ENCODE measurements at regions not wholly inside any gene's neighbourhood (a gene's known extent, or its start where the extent isn't known, plus 50 kb on each side); places are given as distances from the start of the nearest gene placed in this dataset.

GRCh38 chr11:116693593-116694348 lies 79.0 kb downstream of the BUD13 start (continued):
- TF ChIP-seq CTCF (conservative IDR thresholded peaks at IDR 0.05; ENCODE audit: low read depth in 2 of 2) = no peak
- TF ChIP-seq ZNF331 (CRISPR knock-in tag; IDR thresholded peaks at IDR 0.05; ENCODE audit: low read depth) = no peak
- no peak for TF ChIP-seq ZNF114 (CRISPR knock-in tag; IDR thresholded peaks at IDR 0.05)
- no peak for TF ChIP-seq NANOG (IDR thresholded peaks at IDR 0.05; ENCODE audit: borderline replicate concordance)
- TF ChIP-seq ETS1 (IDR thresholded peaks at IDR 0.05) = no peak
- TF ChIP-seq STAT1 (IDR thresholded peaks at IDR 0.05; ENCODE audit: unreplicated experiment) = no peak
- no peak for TF ChIP-seq POLR2AphosphoS5 (IDR thresholded peaks at IDR 0.05; ENCODE audit: low read depth)

- Mint-ChIP-seq H3K4me3 (no peak overlapping the region), H3K4me1 (peaks cover 22% of the 10 kb centered on the region), H3K27ac (no peak overlapping the region), H3K27me3 (ENCODE audit: insufficient read depth, low read depth, poor library complexity) (peaks cover 16% of the 10 kb centered on the region), H3K9me3 (no peaks in the 10 kb centered on the region), H3K36me3 (ENCODE audit: low read depth) (no peaks in the 10 kb centered on the region)
- Histone ChIP-seq H3K4me1 (ENCODE audit: insufficient read depth) (peaks cover 24% of the 10 kb centered on the region), H3K27me3 (ENCODE audit: insufficient read depth) (no peaks in the 10 kb centered on the region), H3K4me2 (no peak overlapping the region), H3K79me2 (replicated peaks; ENCODE audit: insufficient read depth) (no peaks in the 10 kb centered on the region), H3K27ac (ENCODE audit: low read depth) (no peak overlapping the region), H2AFZ (no peak overlapping the region), H3K36me3 (ENCODE audit: insufficient read depth) (no peaks in the 10 kb centered on the region), H3K4me3 (no peak overlapping the region), H3F3A (replicated peaks; ENCODE audit: low read depth) (no peaks in the 10 kb centered on the region), H4K20me1 (replicated peaks; ENCODE audit: insufficient read depth) (no peaks in the 10 kb centered on the region), H3K9me2 (ENCODE audit: insufficient read depth) (no peaks in the 10 kb centered on the region)
- DNase-seq (ENCODE audit: low spot score) (no peak), ATAC-seq (no peak)
- TF ChIP-seq ETS1 (IDR thresholded peaks at IDR 0.05) = no peak
- no peak for TF ChIP-seq ZNF462 (CRISPR knock-in tag; IDR thresholded peaks at IDR 0.05)
- TF ChIP-seq STAT1 (IDR thresholded peaks at IDR 0.05; ENCODE audit: unreplicated experiment) = no peak
- TF ChIP-seq POLR2AphosphoS5 (IDR thresholded peaks at IDR 0.05; ENCODE audit: low read depth) = no peak
- no peak for TF ChIP-seq NANOG (IDR thresholded peaks at IDR 0.05; ENCODE audit: borderline replicate concordance)
- TF ChIP-seq JUNB (IDR thresholded peaks at IDR 0.05; ENCODE audit: unreplicated experiment) = no peak
- TF ChIP-seq ZNF114 (CRISPR knock-in tag; IDR thresholded peaks at IDR 0.05) = no peak
- no peak for TF ChIP-seq EZH2 (IDR thresholded peaks at IDR 0.05; ENCODE audit: low read depth, unreplicated experiment)
- no peak for TF ChIP-seq CREB1 (CRISPR knock-in tag; IDR thresholded peaks at IDR 0.05; ENCODE audit: low read depth)
- TF ChIP-seq CTCF (conservative IDR thresholded peaks at IDR 0.05; ENCODE audit: low read depth in 2 of 2) = no peak
Observed at GRCh38 chr11:116693102-116693570, 79.7 kb downstream of the BUD13 start.
